K562 (cell line): ENCODE measurements at regions not wholly inside any gene's neighbourhood (a gene's known extent, or its start where the extent isn't known, plus 50 kb on each side); places are given as distances from the start of the nearest gene placed in this dataset.

Experiments used
- ATAC-seq: fragments of 200-7000 bp; cut with Tn5 transposase; 3 replicates; pipeline ENCODE4 v1.9.1; 2020; ENCODE audit warnings: moderate library complexity
- BruUV-seq: library from RNA; stranded (reverse); fragments of 400-500 nt; replicated peaks from 2 replicates; lab custom pipeline; 2021; lab: Mats Ljungman, UMichigan
- CTCF ChIA-PET: fragments of 300-600 bp; formaldehyde crosslinking; extraction: SDS; loops from one replicate; lab custom pipeline; 2021; ENCODE audit warnings: low intra/inter-chr PET ratio; lab: Yijun Ruan, JAX
- POLR2A ChIA-PET: fragments of 300-600, 350-650 bp; sonication (Branson Sonifier 250); formaldehyde crosslinking; extraction: SDS; loops from one replicate; lab custom pipeline; 2021; ENCODE audit warnings: antibody characterized with exemption, inconsistent platforms; lab: Yijun Ruan, JAX
- DNase-seq, 4 experiments: peaks; one replicate each; pipeline versions ENCODE4 v3.0.0 to v3.0.0-alpha.2; 2011 to 2018; ENCODE audit warnings: low spot score in 3 of 4, mixed read lengths in 3 of 4; ENCODE audit errors: extremely low read depth in 1 of 4
- FAIRE-seq: peaks from 2 replicates; lab custom pipeline; 2011; peaks lifted over from hg19 to GRCh38; lab: Jason Lieb, UNC
- H2AFZ ChIP-seq: 2 replicates; pipeline ENCODE4 v1.6.0; 2011; ENCODE audit warnings: low read depth, low read length, control low read depth, inconsistent platforms
- H3K27ac ChIP-seq: fragments of 200-600 bp; 3 replicates; pipeline ENCODE4 v1.8.0; 2011; ENCODE audit warnings: low read depth, mild to moderate bottlenecking, control low read depth, inconsistent platforms, low read length, moderate library complexity, mixed read lengths; ENCODE audit errors: extremely low read depth
- H3K27me3 ChIP-seq, 2 experiments: fragments of 300-600 bp in 1 of 2; 2 replicates in 1 of 2; 3 replicates in 1 of 2; pipeline versions ENCODE4 v1.6.0 to v1.8.0; 2011; ENCODE audit warnings: inconsistent platforms in 2 of 2, low read length in 2 of 2, mild to moderate bottlenecking in 1 of 2, mixed read lengths in 1 of 2, moderate library complexity in 1 of 2; ENCODE audit not compliant: control insufficient read depth in 2 of 2, insufficient read depth in 2 of 2
- H3K36me3 ChIP-seq: fragments of 300-600 bp; 3 replicates; pipeline ENCODE4 v1.8.0; 2011; ENCODE audit warnings: mild to moderate bottlenecking, low read length, inconsistent platforms; ENCODE audit not compliant: control insufficient read depth, insufficient read depth
- H3K4me1 ChIP-seq, 2 experiments: fragments of 200-600 bp in 1 of 2; replicated peaks in 1 of 2; 2 replicates in 1 of 2; 3 replicates in 1 of 2; pipeline versions ENCODE4 v1.5.1 to v1.8.0; 2011; ENCODE audit warnings: inconsistent platforms in 2 of 2, low read length in 2 of 2, mild to moderate bottlenecking in 1 of 2, mixed read lengths in 1 of 2, moderate library complexity in 1 of 2; ENCODE audit not compliant: control insufficient read depth in 2 of 2, insufficient read depth in 2 of 2
- H3K4me2 ChIP-seq: 2 replicates; pipeline ENCODE4 v1.6.1; 2011; ENCODE audit warnings: low read length, control low read depth, inconsistent platforms, mixed read lengths; ENCODE audit not compliant: insufficient read depth
- H3K4me3 ChIP-seq: fragments of 200-600 bp; sonication (generic), shearing (Covaris generic); 2 replicates; pipeline ENCODE4 v1.5.1; 2016; ENCODE audit warnings: control low read depth, inconsistent platforms
- H3K79me2 ChIP-seq: fragments of 200-600 bp; 3 replicates; pipeline ENCODE4 v1.8.0; 2011; ENCODE audit warnings: low read length, inconsistent platforms; ENCODE audit not compliant: control insufficient read depth, insufficient read depth
- H3K9ac ChIP-seq, 2 experiments: 2 replicates each; pipeline versions ENCODE4 v1.6.0 to v1.6.1; 2011; ENCODE audit warnings: low read depth in 2 of 2, low read length in 2 of 2, control low read depth in 1 of 2, inconsistent platforms in 1 of 2, mild to moderate bottlenecking in 1 of 2, mixed read lengths in 1 of 2; ENCODE audit not compliant: insufficient read depth in 1 of 2
- H3K9me1 ChIP-seq: one replicate; pipeline ENCODE4 v1.6.0; 2011; ENCODE audit warnings: inconsistent platforms, mild to moderate bottlenecking, low read length, moderate library complexity; ENCODE audit not compliant: control insufficient read depth, insufficient read depth
- H3K9me3 ChIP-seq: replicated peaks from 2 replicates; pipeline ENCODE4 v1.5.1; 2011; ENCODE audit warnings: low read depth, low read length, inconsistent platforms; ENCODE audit not compliant: control insufficient read depth, insufficient read depth
- H4K20me1 ChIP-seq: replicated peaks from 2 replicates; pipeline ENCODE4 v1.6.1; 2011; ENCODE audit warnings: low read length, inconsistent platforms, mixed read lengths; ENCODE audit not compliant: control insufficient read depth, insufficient read depth
- ETS1 ChIP-seq: conservative IDR thresholded peaks from 2 replicates; pipeline ENCODE4 v1.6.1; 2011; ENCODE audit warnings: low read depth, mild to moderate bottlenecking, low read length; ENCODE audit not compliant: control insufficient read depth
- GATAD2A ChIP-seq: fragments of 450-650 bp; IDR thresholded peaks from 2 replicates; pipeline ENCODE4 v1.6.1; 2017
- KLF16 ChIP-seq: IDR thresholded peaks from 2 replicates; pipeline ENCODE4 v1.6.1; 2016; ENCODE audit warnings: antibody characterized with exemption
- KLF6 ChIP-seq: fragments of 250-450 bp; sonication (Bioruptor Pico); IDR thresholded peaks from 2 replicates; pipeline ENCODE4 v1.4.0; 2020; ENCODE audit warnings: mild to moderate bottlenecking, moderate library complexity, borderline replicate concordance
- MTA3 ChIP-seq: fragments of 450-650 bp; formaldehyde crosslinking; IDR thresholded peaks from 2 replicates; pipeline ENCODE4 v1.6.1; 2017; ENCODE audit warnings: mild to moderate bottlenecking, borderline replicate concordance
- SAFB2 ChIP-seq: fragments of 200-400 bp; formaldehyde crosslinking; IDR thresholded peaks from 2 replicates; pipeline ENCODE4 v1.6.1; 2018; ENCODE audit warnings: borderline replicate concordance, low read length, low read depth, moderate library complexity; ENCODE audit not compliant: severe bottlenecking
- ZNF75A ChIP-seq: fragments of 450-650 bp; formaldehyde crosslinking; IDR thresholded peaks from 2 replicates; pipeline ENCODE4 v1.4.0; 2020; ENCODE audit warnings: mild to moderate bottlenecking
- WGBS: fragments of 100-300 bp; shearing (Covaris generic); methylation state at CpG from one replicate; pipeline ENCODE4 v1.1.6; 2016; ENCODE audit warnings: low coverage, mixed read lengths; ENCODE audit not compliant: insufficient coverage; ENCODE audit errors: missing lambda C conversion rate; 5-methylcytosine and 5-hydroxymethylcytosine counted together
- in situ Hi-C: fragments of 300-500 bp; cut with MboI; formaldehyde crosslinking; loops from 4 replicates; pipeline ENCODE4 v1.15.0; 2018; ENCODE audit warnings: inconsistent platforms, mixed read lengths
- intact Hi-C: fragments of 100-400 bp; cut with micrococcal nuclease; formaldehyde crosslinking; loops from 2 replicates; pipeline ENCODE4 v1.14.2; 2022
- TF ChIP-seq, protein P1 (sequence below): IDR thresholded peaks from 3 replicates; pipeline ENCODE4 v1.6.1; 2011; ENCODE audit warnings: borderline replicate concordance, mild to moderate bottlenecking; ENCODE audit not compliant: insufficient read length, insufficient read depth
- TF ChIP-seq, protein P2 (sequence below): sonication (generic); formaldehyde crosslinking; IDR thresholded peaks from 2 replicates; pipeline ENCODE4 v1.8.1; 2023; ENCODE audit warnings: mild to moderate bottlenecking, missing genetic modification reagents

GRCh38 chr14:97571201-97571600 is 774.0 kb downstream of the VRK1 start:
- Histone ChIP-seq H3K9ac (no peak overlapping the region), H3K36me3 (no peaks in the 10 kb centered on the region), H3K27ac (no peak overlapping the region), H3K9me3 (no peaks in the 10 kb centered on the region), H4K20me1 (no peaks in the 10 kb centered on the region), H2AFZ (no peak overlapping the region), H3K79me2 (no peaks in the 10 kb centered on the region), H3K4me2 (no peak overlapping the region), H3K4me1 (no peaks in the 10 kb centered on the region), H3K4me3 (no peak overlapping the region), H3K9me1 (no peaks in the 10 kb centered on the region), H3K27me3 (no peaks in the 10 kb centered on the region)
- WGBS, result 0% methylated on average over 5 of the region's 5 CpGs
- ChIA-PET CTCF (no interaction called here), POLR2A (no interaction called here)
- no peak for DNase-seq
- in situ Hi-C loops (no loop called here), intact Hi-C loops (no loop called here)
- no TSS peak for BruUV-seq
- ATAC-seq, result no peak
- FAIRE-seq, result no peak
- TF ChIP-seq KLF16, result no peak
- TF ChIP-seq, protein P1, sequence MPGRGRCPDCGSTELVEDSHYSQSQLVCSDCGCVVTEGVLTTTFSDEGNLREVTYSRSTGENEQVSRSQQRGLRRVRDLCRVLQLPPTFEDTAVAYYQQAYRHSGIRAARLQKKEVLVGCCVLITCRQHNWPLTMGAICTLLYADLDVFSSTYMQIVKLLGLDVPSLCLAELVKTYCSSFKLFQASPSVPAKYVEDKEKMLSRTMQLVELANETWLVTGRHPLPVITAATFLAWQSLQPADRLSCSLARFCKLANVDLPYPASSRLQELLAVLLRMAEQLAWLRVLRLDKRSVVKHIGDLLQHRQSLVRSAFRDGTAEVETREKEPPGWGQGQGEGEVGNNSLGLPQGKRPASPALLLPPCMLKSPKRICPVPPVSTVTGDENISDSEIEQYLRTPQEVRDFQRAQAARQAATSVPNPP, result no peak
- no peak for TF ChIP-seq ZNF75A (CRISPR knock-in tag)
- TF ChIP-seq SAFB2, result no peak
- no peak for TF ChIP-seq GATAD2A
- TF ChIP-seq MTA3, result no peak
- TF ChIP-seq ETS1, result no peak
- TF ChIP-seq KLF6, result no peak
- TF ChIP-seq, protein P2, sequence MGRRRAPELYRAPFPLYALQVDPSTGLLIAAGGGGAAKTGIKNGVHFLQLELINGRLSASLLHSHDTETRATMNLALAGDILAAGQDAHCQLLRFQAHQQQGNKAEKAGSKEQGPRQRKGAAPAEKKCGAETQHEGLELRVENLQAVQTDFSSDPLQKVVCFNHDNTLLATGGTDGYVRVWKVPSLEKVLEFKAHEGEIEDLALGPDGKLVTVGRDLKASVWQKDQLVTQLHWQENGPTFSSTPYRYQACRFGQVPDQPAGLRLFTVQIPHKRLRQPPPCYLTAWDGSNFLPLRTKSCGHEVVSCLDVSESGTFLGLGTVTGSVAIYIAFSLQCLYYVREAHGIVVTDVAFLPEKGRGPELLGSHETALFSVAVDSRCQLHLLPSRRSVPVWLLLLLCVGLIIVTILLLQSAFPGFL, result no peak
